Activated T-cell treated with anti-CD3 and anti-CD28 coated beads, Interleukin-2, amount 50 U/mL, for 24 hours (primary cell): ENCODE measurements at regions not wholly inside any gene's neighbourhood (a gene's known extent, or its start where the extent isn't known, plus 50 kb on each side); places are given as distances from the start of the nearest gene placed in this dataset.

Experiments
- DNase-seq: peaks from one replicate; pipeline ENCODE4 v3.0.0-alpha.2; 2020
- H3K27ac Mint-ChIP-seq: 2 replicates; pipeline ENCODE4 v1.8.0; 2020; ENCODE audit warnings: mild to moderate bottlenecking, mixed read lengths
- H3K27me3 Mint-ChIP-seq: 2 replicates; pipeline ENCODE4 v1.8.0; 2020; ENCODE audit warnings: mixed read lengths
- H3K36me3 Mint-ChIP-seq: 2 replicates; pipeline ENCODE4 v1.8.0; 2020; ENCODE audit warnings: low read depth, mixed read lengths
- H3K4me1 Mint-ChIP-seq: 2 replicates; pipeline ENCODE4 v1.8.0; 2020; ENCODE audit warnings: low read depth, mixed read lengths
- H3K4me3 Mint-ChIP-seq: 2 replicates; pipeline ENCODE4 v1.8.0; 2020; ENCODE audit warnings: mild to moderate bottlenecking, moderate library complexity, mixed read lengths
- H3K9me3 Mint-ChIP-seq: 2 replicates; pipeline ENCODE4 v1.8.0; 2020; ENCODE audit warnings: mixed read lengths

GRCh38 chr2:193966590-193966989 lies 1690.4 kb upstream of the SLC39A10 start:
- no peak for DNase-seq
- no peak overlapping the region for H3K27ac Mint-ChIP-seq
- no peaks in the 10 kb centered on the region for H3K9me3 Mint-ChIP-seq
- no peaks in the 10 kb centered on the region for H3K4me1 Mint-ChIP-seq
- H3K4me3 Mint-ChIP-seq = no peak overlapping the region
- no peaks in the 10 kb centered on the region for H3K36me3 Mint-ChIP-seq
- no peaks in the 10 kb centered on the region for H3K27me3 Mint-ChIP-seq

GRCh38 chr2:193965263-193965662 lies 1691.8 kb upstream of the SLC39A10 start:
- H3K9me3 Mint-ChIP-seq = no peaks in the 10 kb centered on the region
- no peaks in the 10 kb centered on the region for H3K36me3 Mint-ChIP-seq
- no peak overlapping the region for H3K27ac Mint-ChIP-seq
- no peak for DNase-seq
- H3K4me3 Mint-ChIP-seq = no peak overlapping the region
- H3K4me1 Mint-ChIP-seq = no peaks in the 10 kb centered on the region
- H3K27me3 Mint-ChIP-seq = no peaks in the 10 kb centered on the region

GRCh38 chr2:193963472-193964119 lies 1693.4 kb upstream of the SLC39A10 start:
- Mint-ChIP-seq H3K27ac (no peak overlapping the region), H3K4me1 (no peaks in the 10 kb centered on the region), H3K27me3 (no peaks in the 10 kb centered on the region), H3K36me3 (no peaks in the 10 kb centered on the region), H3K4me3 (no peak overlapping the region), H3K9me3 (no peaks in the 10 kb centered on the region)
- no peak for DNase-seq

GRCh38 chr2:193946806-193947205 lies 1710.2 kb upstream of the SLC39A10 start:
- no peaks in the 10 kb centered on the region for H3K9me3 Mint-ChIP-seq
- H3K4me3 Mint-ChIP-seq = no peak overlapping the region
- DNase-seq = no peak
- no peaks in the 10 kb centered on the region for H3K27me3 Mint-ChIP-seq
- H3K36me3 Mint-ChIP-seq = no peaks in the 10 kb centered on the region
- H3K27ac Mint-ChIP-seq = no peak overlapping the region
- no peaks in the 10 kb centered on the region for H3K4me1 Mint-ChIP-seq

- no peaks in the 10 kb centered on the region for H3K27me3 Mint-ChIP-seq
- no peak overlapping the region for H3K27ac Mint-ChIP-seq
- H3K36me3 Mint-ChIP-seq = no peaks in the 10 kb centered on the region
- no peaks in the 10 kb centered on the region for H3K9me3 Mint-ChIP-seq
- no peaks in the 10 kb centered on the region for H3K4me1 Mint-ChIP-seq
- DNase-seq = no peak
- H3K4me3 Mint-ChIP-seq = no peak overlapping the region
These were observed 1713.5 kb upstream of the SLC39A10 start for GRCh38 chr2:193943406-193943960.

GRCh38 chr2:193935114-193935513 lies 1721.9 kb upstream of the SLC39A10 start:
- Mint-ChIP-seq H3K27me3 (no peaks in the 10 kb centered on the region), H3K36me3 (no peaks in the 10 kb centered on the region), H3K27ac (no peak overlapping the region), H3K9me3 (no peaks in the 10 kb centered on the region), H3K4me1 (no peaks in the 10 kb centered on the region), H3K4me3 (no peak overlapping the region)
- no peak for DNase-seq

GRCh38 chr2:193929131-193929530 lies 1727.9 kb upstream of the SLC39A10 start:
- Mint-ChIP-seq H3K36me3 (no peaks in the 10 kb centered on the region), H3K9me3 (no peaks in the 10 kb centered on the region), H3K4me1 (no peaks in the 10 kb centered on the region), H3K4me3 (no peak overlapping the region), H3K27me3 (no peaks in the 10 kb centered on the region), H3K27ac (no peak overlapping the region)
- no peak for DNase-seq

- Mint-ChIP-seq H3K27ac (no peak overlapping the region), H3K27me3 (no peaks in the 10 kb centered on the region), H3K9me3 (no peaks in the 10 kb centered on the region), H3K4me3 (no peak overlapping the region), H3K4me1 (no peaks in the 10 kb centered on the region), H3K36me3 (no peaks in the 10 kb centered on the region)
- no peak for DNase-seq
These were observed 1712.8 kb upstream of the TMEFF2 start for GRCh38 chr2:193907561-193907960.

GRCh38 chr2:193900292-193900691 lies 1705.6 kb upstream of the TMEFF2 start:
- no peak overlapping the region for H3K27ac Mint-ChIP-seq
- no peaks in the 10 kb centered on the region for H3K4me1 Mint-ChIP-seq
- H3K4me3 Mint-ChIP-seq = no peak overlapping the region
- H3K9me3 Mint-ChIP-seq = no peaks in the 10 kb centered on the region
- H3K36me3 Mint-ChIP-seq = no peaks in the 10 kb centered on the region
- DNase-seq = no peak
- H3K27me3 Mint-ChIP-seq = no peaks in the 10 kb centered on the region

- no peak for DNase-seq
These were observed 1700.5 kb upstream of the TMEFF2 start for GRCh38 chr2:193895226-193895625.

GRCh38 chr2:193894081-193894480 lies 1699.3 kb upstream of the TMEFF2 start:
- Mint-ChIP-seq H3K4me1 (no peaks in the 10 kb centered on the region), H3K27me3 (no peaks in the 10 kb centered on the region), H3K4me3 (no peak overlapping the region), H3K27ac (no peak overlapping the region), H3K9me3 (peaks cover 4% of the 10 kb centered on the region), H3K36me3 (no peaks in the 10 kb centered on the region)
- no peak for DNase-seq

More at GRCh38 chr2:193895226-193895625, 1700.5 kb upstream of the TMEFF2 start:
- Mint-ChIP-seq H3K36me3 (no peaks in the 10 kb centered on the region), H3K27me3 (no peaks in the 10 kb centered on the region), H3K9me3 (peaks cover 3% of the 10 kb centered on the region), H3K27ac (no peak overlapping the region), H3K4me1 (no peaks in the 10 kb centered on the region), H3K4me3 (no peak overlapping the region)

GRCh38 chr2:193891023-193891422 lies 1696.3 kb upstream of the TMEFF2 start:
- Mint-ChIP-seq H3K27me3 (no peaks in the 10 kb centered on the region), H3K9me3 (peaks cover 4% of the 10 kb centered on the region), H3K36me3 (no peaks in the 10 kb centered on the region), H3K4me3 (no peak overlapping the region), H3K4me1 (no peaks in the 10 kb centered on the region), H3K27ac (no peak overlapping the region)
- no peak for DNase-seq

GRCh38 chr2:193885419-193885818 lies 1690.7 kb upstream of the TMEFF2 start:
- H3K4me3 Mint-ChIP-seq = no peak overlapping the region
- H3K36me3 Mint-ChIP-seq = no peaks in the 10 kb centered on the region
- peaks cover 14% of the 10 kb centered on the region for H3K9me3 Mint-ChIP-seq
- no peak overlapping the region for H3K27ac Mint-ChIP-seq
- H3K4me1 Mint-ChIP-seq = no peaks in the 10 kb centered on the region
- no peaks in the 10 kb centered on the region for H3K27me3 Mint-ChIP-seq
- no peak for DNase-seq

- DNase-seq = no peak
- H3K4me3 Mint-ChIP-seq = no peak overlapping the region
- peaks cover 11% of the 10 kb centered on the region for H3K9me3 Mint-ChIP-seq
- H3K27me3 Mint-ChIP-seq = no peaks in the 10 kb centered on the region
- no peaks in the 10 kb centered on the region for H3K36me3 Mint-ChIP-seq
- no peaks in the 10 kb centered on the region for H3K4me1 Mint-ChIP-seq
- no peak overlapping the region for H3K27ac Mint-ChIP-seq
These were observed 1689.1 kb upstream of the TMEFF2 start for GRCh38 chr2:193883820-193884219.

GRCh38 chr2:193876980-193877379 lies 1682.2 kb upstream of the TMEFF2 start:
- Mint-ChIP-seq H3K4me3 (no peak overlapping the region), H3K36me3 (no peaks in the 10 kb centered on the region), H3K4me1 (no peaks in the 10 kb centered on the region), H3K27ac (no peak overlapping the region), H3K27me3 (no peaks in the 10 kb centered on the region), H3K9me3 (peaks cover 10% of the 10 kb centered on the region)
- DNase-seq = no peak

- Mint-ChIP-seq H3K27ac (no peak overlapping the region), H3K9me3 (peaks cover 6% of the 10 kb centered on the region), H3K27me3 (no peaks in the 10 kb centered on the region), H3K4me3 (no peak overlapping the region), H3K4me1 (no peaks in the 10 kb centered on the region), H3K36me3 (no peaks in the 10 kb centered on the region)
- no peak for DNase-seq
These were observed 1674.8 kb upstream of the TMEFF2 start for GRCh38 chr2:193869564-193869963.
